Hepatocyte (in vitro differentiated cells): ENCODE measurements at regions not wholly inside any gene's neighbourhood (a gene's known extent, or its start where the extent isn't known, plus 50 kb on each side); places are given as distances from the start of the nearest gene placed in this dataset.

Experiments
- DNase-seq: peaks from one replicate; pipeline ENCODE4 v3.0.0-alpha.2; 2016; ENCODE audit warnings: low spot score
- H2AFZ ChIP-seq: fragments of 200-600 bp; sonication (generic); 2 replicates; pipeline ENCODE4 v1.6.0; 2016; ENCODE audit warnings: antibody characterized with exemption, mild to moderate bottlenecking
- H3K27ac ChIP-seq: fragments of 200-600 bp; sonication (generic); 2 replicates; pipeline ENCODE4 v1.5.1; 2016; ENCODE audit warnings: mild to moderate bottlenecking
- H3K27me3 ChIP-seq: fragments of 200-600 bp; sonication (generic); 2 replicates; pipeline ENCODE4 v1.6.1; 2016
- H3K36me3 ChIP-seq: fragments of 200-600 bp; sonication (generic); replicated peaks from 2 replicates; pipeline ENCODE4 v1.5.1; 2016; ENCODE audit warnings: low read depth; ENCODE audit not compliant: insufficient read depth
- H3K4me1 ChIP-seq: fragments of 200-600 bp; sonication (generic); 2 replicates; pipeline ENCODE4 v1.5.1; 2016; ENCODE audit warnings: mild to moderate bottlenecking, moderate library complexity; ENCODE audit not compliant: insufficient read depth
- H3K4me2 ChIP-seq: fragments of 200-600 bp; sonication (generic); 2 replicates; pipeline ENCODE4 v1.6.0; 2016
- H3K4me3 ChIP-seq: fragments of 200-600 bp; sonication (generic); 2 replicates; pipeline ENCODE4 v1.5.1; 2016; ENCODE audit warnings: mild to moderate bottlenecking
- H3K79me2 ChIP-seq: fragments of 200-600 bp; sonication (generic); 2 replicates; pipeline ENCODE4 v1.6.0; 2017; ENCODE audit warnings: mild to moderate bottlenecking
- H3K9me2 ChIP-seq: fragments of 200-600 bp; sonication (generic); replicated peaks from 2 replicates; pipeline ENCODE4 v1.6.0; 2017; ENCODE audit warnings: mild to moderate bottlenecking; ENCODE audit not compliant: insufficient read depth
- H3K9me3 ChIP-seq: fragments of 200-600 bp; sonication (generic); 2 replicates; pipeline ENCODE4 v1.5.1; 2016; ENCODE audit warnings: low read depth, mild to moderate bottlenecking
- H4K20me1 ChIP-seq: fragments of 200-600 bp; sonication (generic); 2 replicates; pipeline ENCODE4 v1.6.0; 2016; ENCODE audit warnings: mild to moderate bottlenecking; ENCODE audit not compliant: insufficient read depth, poor library complexity, severe bottlenecking
- EZH2 ChIP-seq: fragments of 200-600 bp; sonication (generic); IDR thresholded peaks from 2 replicates; pipeline ENCODE4 v1.6.1; 2016; ENCODE audit warnings: antibody characterized with exemption, mild to moderate bottlenecking, borderline replicate concordance
- EZH2phosphoT487 ChIP-seq: fragments of 200-600 bp; sonication (generic); IDR thresholded peaks from one replicate; pipeline ENCODE4 v1.6.1; 2018; ENCODE audit warnings: antibody characterized with exemption, mild to moderate bottlenecking, low read depth, moderate library complexity; ENCODE audit not compliant: unreplicated experiment, severe bottlenecking
- WGBS: methylation state at CpG from one replicate; pipeline ENCODE4 v1.1.6; 2016; ENCODE audit warnings: low lambda C conversion rate; ENCODE audit errors: missing lambda C conversion rate; 5-methylcytosine and 5-hydroxymethylcytosine counted together
- TF ChIP-seq, protein P1 (sequence below): fragments of 200-600 bp; sonication (generic); IDR thresholded peaks from 2 replicates; pipeline ENCODE4 v1.5.1; 2016; ENCODE audit warnings: antibody characterized with exemption, mild to moderate bottlenecking; ENCODE audit not compliant: poor library complexity

DNA sequence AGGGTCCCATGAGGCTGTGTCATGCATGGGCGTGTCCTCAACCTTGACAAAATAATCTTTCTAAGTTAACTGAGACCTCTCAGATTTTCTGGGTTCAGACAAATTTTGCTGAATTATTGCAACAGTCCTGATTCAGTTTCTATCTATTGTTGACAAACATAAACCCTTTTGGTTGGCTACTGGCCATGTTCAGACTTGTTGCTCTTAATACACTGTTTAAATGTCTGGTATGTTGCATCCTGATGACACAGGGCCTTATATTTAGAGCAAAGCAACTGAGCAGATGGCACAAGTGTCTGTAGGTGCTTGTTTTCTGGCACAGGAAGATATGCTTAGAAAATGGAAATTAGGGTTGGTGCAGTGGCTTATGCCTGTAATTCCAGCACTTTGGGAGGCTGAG, 456.9 kb upstream of the USP9Y start:
- no CpG with 5 or more reads among the region's 1 CpG for WGBS
- no peak overlapping the region for H3K4me2 ChIP-seq
- no peaks in the 10 kb centered on the region for H4K20me1 ChIP-seq
- no peaks in the 10 kb centered on the region for H3K9me3 ChIP-seq
- H3K4me3 ChIP-seq, result no peak overlapping the region
- no peak for DNase-seq
- TF ChIP-seq, protein P1, sequence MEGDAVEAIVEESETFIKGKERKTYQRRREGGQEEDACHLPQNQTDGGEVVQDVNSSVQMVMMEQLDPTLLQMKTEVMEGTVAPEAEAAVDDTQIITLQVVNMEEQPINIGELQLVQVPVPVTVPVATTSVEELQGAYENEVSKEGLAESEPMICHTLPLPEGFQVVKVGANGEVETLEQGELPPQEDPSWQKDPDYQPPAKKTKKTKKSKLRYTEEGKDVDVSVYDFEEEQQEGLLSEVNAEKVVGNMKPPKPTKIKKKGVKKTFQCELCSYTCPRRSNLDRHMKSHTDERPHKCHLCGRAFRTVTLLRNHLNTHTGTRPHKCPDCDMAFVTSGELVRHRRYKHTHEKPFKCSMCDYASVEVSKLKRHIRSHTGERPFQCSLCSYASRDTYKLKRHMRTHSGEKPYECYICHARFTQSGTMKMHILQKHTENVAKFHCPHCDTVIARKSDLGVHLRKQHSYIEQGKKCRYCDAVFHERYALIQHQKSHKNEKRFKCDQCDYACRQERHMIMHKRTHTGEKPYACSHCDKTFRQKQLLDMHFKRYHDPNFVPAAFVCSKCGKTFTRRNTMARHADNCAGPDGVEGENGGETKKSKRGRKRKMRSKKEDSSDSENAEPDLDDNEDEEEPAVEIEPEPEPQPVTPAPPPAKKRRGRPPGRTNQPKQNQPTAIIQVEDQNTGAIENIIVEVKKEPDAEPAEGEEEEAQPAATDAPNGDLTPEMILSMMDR, result no peak
- TF ChIP-seq EZH2 (no peak), EZH2phosphoT487 (no peak)
- H3K4me1 ChIP-seq, result no peaks in the 10 kb centered on the region
- no peaks in the 10 kb centered on the region for H3K9me2 ChIP-seq
- no peaks in the 10 kb centered on the region for H3K36me3 ChIP-seq
- H3K27me3 ChIP-seq, result no peaks in the 10 kb centered on the region
- H2AFZ ChIP-seq, result no peak overlapping the region
- no peak overlapping the region for H3K27ac ChIP-seq
- H3K79me2 ChIP-seq, result no peaks in the 10 kb centered on the region

DNA sequence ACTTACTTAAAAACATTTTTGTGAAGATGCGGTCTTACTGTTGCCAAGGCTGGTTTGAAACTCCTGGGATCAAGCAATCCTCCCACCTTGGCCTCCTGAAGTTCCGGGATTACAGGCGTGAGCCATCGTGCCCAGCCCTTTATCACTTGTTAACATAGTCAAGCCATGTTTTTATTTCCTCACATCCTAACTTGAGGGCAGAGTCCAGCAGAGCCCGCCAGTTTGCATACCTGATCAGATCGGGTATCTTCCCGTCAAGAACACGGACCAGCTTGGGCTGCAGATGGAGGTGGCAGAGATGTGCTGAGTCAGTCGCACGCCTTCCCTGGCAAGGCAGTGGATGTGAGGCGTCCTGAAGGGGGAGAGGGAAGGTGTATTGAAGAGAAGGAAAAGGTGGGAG, 447.3 kb upstream of the USP9Y start:
- no CpG with 5 or more reads among the region's 11 CpGs for whole genome bisulfite sequencing
- no peak for DNase-seq
- no peaks in the 10 kb centered on the region for H3K9me3 ChIP-seq
- H3K36me3 ChIP-seq, result no peaks in the 10 kb centered on the region
- H3K4me3 ChIP-seq, result no peak overlapping the region
- no peaks in the 10 kb centered on the region for H3K9me2 ChIP-seq
- H3K4me2 ChIP-seq, result no peak overlapping the region
- TF ChIP-seq, protein P1, result no peak
- TF ChIP-seq EZH2phosphoT487 (no peak), EZH2 (no peak)
- no peak overlapping the region for H2AFZ ChIP-seq
- H3K4me1 ChIP-seq, result no peaks in the 10 kb centered on the region
- H3K27ac ChIP-seq, result no peak overlapping the region
- H3K79me2 ChIP-seq, result no peaks in the 10 kb centered on the region
- no peaks in the 10 kb centered on the region for H4K20me1 ChIP-seq
- no peaks in the 10 kb centered on the region for H3K27me3 ChIP-seq

DNA sequence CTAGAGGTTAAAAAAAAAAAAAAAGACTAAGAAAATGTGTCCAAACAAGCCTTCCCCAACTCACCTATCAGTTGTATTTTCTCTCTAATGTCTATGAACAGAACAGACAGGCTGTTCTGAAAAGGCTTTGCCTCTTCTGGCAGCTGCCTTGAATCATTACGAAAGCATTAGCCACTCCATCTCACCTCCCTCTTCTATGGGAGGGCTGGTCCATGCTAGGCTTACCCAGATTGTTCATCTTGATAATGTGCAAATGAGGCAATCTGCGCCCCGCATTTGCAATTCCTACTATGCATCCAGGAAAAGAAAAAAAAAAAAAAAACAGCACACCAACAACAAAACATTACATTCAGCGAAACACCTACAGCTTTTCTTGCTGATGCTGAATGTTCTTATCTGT, 429.9 kb upstream of the USP9Y start:
- H3K4me1 ChIP-seq, result no peaks in the 10 kb centered on the region
- DNase-seq, result no peak
- H2AFZ ChIP-seq, result no peak overlapping the region
- H4K20me1 ChIP-seq, result no peaks in the 10 kb centered on the region
- H3K27ac ChIP-seq, result no peak overlapping the region
- TF ChIP-seq, protein P1, result no peak
- TF ChIP-seq EZH2 (no peak), EZH2phosphoT487 (no peak)
- H3K4me2 ChIP-seq, result no peak overlapping the region
- no peaks in the 10 kb centered on the region for H3K79me2 ChIP-seq
- no peaks in the 10 kb centered on the region for H3K9me3 ChIP-seq
- no peaks in the 10 kb centered on the region for H3K9me2 ChIP-seq
- no peak overlapping the region for H3K4me3 ChIP-seq
- no CpG with 5 or more reads among the region's 4 CpGs for WGBS
- no peaks in the 10 kb centered on the region for H3K27me3 ChIP-seq
- H3K36me3 ChIP-seq, result no peaks in the 10 kb centered on the region

DNA sequence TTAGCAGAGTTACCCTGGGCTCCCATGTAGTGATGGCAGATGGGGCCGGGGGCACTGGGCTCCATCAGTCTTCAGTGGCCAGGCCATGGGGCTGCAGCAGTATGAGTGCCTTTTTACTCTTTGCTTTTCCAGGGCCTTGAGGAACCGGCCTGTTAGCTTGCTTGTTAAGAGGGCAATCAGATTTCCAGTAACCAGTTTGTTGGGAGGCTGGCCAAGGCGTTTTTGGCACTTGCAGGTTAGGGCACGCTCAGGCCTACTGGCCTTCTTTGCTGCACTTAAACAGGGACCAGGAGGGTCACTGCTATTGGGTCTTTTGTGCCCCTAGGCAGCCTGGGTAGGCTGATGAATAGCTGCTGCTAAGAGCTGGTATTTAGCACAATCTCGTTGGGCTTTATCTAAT, 415.4 kb upstream of the USP9Y start:
- Histone ChIP-seq H3K9me3 (no peaks in the 10 kb centered on the region), H3K36me3 (no peaks in the 10 kb centered on the region), H3K27ac (no peak overlapping the region), H3K79me2 (no peaks in the 10 kb centered on the region), H3K4me3 (no peak overlapping the region), H3K4me1 (no peaks in the 10 kb centered on the region), H2AFZ (no peak overlapping the region), H3K4me2 (no peak overlapping the region), H4K20me1 (no peaks in the 10 kb centered on the region), H3K9me2 (no peaks in the 10 kb centered on the region), H3K27me3 (no peaks in the 10 kb centered on the region)
- TF ChIP-seq EZH2 (no peak), EZH2phosphoT487 (no peak)
- TF ChIP-seq, protein P1, result no peak
- no CpG with 5 or more reads among the region's 5 CpGs for WGBS
- no peak for DNase-seq
